Renal pelvis (tissue), 1 donor: ENCODE measurements at regions not wholly inside any gene's neighbourhood (a gene's known extent, or its start where the extent isn't known, plus 50 kb on each side); places are given as distances from the start of the nearest gene placed in this dataset.
A peak's percentile ranks its signal among the peaks of the same experiment; 100 is the strongest.
"Not testable (repeated sequence)": the region's sequence is repeated elsewhere in the genome, so short reads cannot be mapped to it uniquely, and the experiment has no call there.

Experiments
- DNase-seq: peaks from one replicate; pipeline ENCODE4 v3.0.0-alpha.2; 2013

DNA sequence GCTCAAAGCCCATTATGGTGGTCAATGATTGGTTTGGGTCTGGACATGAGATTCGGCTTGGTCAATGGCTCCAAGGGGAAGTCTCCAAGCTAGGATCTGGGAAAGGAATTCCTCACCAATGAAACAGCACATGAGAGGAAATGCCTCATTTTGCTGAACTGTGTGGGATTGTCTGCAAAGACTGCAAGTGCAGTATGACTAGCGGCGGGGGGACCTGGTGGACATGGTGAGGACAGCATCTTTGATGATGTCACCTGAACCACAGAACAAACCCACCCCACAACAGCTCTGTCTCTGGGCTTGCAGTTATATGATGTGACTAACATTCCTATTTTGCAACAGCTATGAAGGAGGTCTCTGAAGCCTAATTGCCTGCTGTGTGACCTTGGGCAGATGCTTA is 50.6 kb upstream of the NKD1 start:
- no peak for DNase-seq

- no peak for DNase-seq
Measured at GRCh38 chr16:50496990-50497389, 51.2 kb upstream of the NKD1 start.

- DNase-seq: no peak
Measured at GRCh38 chr16:50495673-50496072, 52.5 kb upstream of the NKD1 start.

- DNase-seq: no peak
Measured at GRCh38 chr16:50494501-50495491, 53.4 kb upstream of the NKD1 start.

GRCh38 chr16:50491516-50491915 is 56.7 kb upstream of the NKD1 start:
- no peak for DNase-seq

GRCh38 chr16:50490828-50491227 is 57.4 kb upstream of the NKD1 start:
- no peak for DNase-seq

GRCh38 chr16:50489182-50489581 is 59.0 kb upstream of the NKD1 start:
- DNase-seq: no peak

GRCh38 chr16:50487528-50487927 is 60.7 kb upstream of the NKD1 start:
- no peak for DNase-seq

DNA sequence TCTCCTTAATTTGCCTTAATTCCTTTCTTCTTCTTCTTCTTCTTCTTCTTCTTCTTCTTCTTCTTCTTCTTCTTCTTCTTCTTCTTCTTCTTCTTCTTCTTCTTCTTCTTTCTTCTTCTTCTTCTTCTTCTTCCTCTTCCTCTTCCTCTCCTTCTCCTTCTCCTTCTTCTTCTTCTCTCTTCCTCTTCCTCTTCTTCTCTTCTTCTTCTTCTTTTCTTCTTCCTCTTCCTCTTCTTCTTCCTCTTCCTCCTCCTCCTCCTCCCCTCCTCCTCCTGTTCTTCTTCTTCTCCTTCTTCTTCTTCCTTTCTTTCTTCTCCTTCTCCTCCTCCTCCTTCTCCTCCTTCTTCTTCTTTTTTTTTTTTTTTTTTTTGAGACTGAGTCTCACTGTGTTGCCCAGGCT is 62.0 kb upstream of the NKD1 start:
- not testable (repeated sequence) for DNase-seq

DNA sequence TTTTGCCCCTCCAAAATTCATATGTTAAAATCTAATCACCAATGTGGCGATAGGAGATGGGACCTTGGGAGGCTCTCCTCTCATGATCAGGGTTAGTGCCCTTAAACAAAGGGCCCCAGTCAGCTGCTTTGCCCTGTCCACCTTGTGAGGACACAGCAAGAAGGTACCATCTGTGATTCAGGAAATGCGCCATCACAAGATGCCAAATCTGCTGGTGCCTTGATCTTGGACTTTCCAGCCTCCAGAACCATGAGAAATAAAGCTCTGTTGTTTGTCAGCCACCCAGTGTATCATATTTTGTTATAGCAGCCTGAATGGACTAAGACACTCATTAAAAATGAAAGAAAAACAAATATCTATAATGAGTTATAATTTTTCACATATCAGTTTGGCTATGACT is 63.0 kb upstream of the NKD1 start:
- no peak for DNase-seq

DNA sequence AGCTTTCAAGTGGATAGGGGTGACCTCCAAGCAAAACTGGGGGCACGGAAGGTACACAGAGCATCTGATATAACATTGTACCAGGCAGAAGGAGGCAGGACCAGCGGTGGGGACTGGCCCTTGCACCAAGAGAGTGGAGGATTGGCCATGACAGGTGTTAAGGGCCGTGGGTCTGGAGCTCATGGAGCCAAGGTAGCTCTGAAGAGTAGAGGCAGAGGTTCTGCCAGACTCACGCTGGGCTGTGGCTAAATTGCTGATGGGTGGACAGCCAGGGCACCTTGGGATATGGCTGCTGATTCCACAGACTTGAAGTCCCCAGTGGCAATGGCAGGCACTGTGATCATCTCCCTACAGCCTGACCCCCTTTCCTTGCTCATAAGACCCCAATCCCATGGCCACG is 65.9 kb upstream of the NKD1 start:
- no peak for DNase-seq

DNA sequence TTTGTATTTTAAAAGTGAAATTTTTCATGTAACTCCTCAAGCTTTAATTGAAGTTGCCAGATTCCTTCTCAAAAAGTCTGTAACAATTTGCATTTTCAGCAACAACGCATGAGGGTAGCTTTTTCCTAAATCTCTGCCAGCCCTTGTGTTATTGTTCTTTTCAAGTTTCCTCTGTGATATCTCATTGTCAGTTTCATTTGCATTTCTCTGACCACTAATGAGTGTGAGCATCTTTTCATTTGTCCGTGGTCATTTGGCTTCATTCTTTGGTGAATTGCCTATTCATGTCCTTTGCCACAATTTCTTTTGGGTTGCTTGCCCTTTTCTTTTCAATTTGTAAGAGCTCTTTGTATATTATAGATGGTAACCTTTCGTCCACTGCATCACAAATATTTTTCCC is 68.0 kb upstream of the NKD1 start:
- DNase-seq: no peak

- no peak for DNase-seq
Measured at GRCh38 chr16:50479771-50480170, 68.4 kb upstream of the NKD1 start.

DNA sequence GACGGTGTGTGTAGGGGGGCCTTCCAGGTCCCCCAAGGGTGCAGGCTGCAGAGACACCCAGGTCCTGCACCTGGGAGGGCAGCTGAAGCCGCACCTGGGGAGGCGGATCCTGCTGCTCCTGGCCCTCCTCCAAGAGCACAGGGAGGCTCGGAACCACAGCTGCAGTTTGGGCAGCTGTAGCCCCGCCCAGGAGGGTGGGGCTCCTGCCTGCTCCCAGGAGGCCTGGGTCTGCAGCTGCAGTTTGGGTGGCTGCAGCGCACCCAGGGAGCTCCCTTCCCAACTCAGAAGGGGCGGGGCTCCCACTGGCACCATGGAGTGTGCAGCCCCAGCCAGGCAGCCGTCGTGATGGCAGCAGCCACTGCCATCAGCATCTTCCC is 69.4 kb upstream of the NKD1 start:
- DNase-seq: no peak

DNA sequence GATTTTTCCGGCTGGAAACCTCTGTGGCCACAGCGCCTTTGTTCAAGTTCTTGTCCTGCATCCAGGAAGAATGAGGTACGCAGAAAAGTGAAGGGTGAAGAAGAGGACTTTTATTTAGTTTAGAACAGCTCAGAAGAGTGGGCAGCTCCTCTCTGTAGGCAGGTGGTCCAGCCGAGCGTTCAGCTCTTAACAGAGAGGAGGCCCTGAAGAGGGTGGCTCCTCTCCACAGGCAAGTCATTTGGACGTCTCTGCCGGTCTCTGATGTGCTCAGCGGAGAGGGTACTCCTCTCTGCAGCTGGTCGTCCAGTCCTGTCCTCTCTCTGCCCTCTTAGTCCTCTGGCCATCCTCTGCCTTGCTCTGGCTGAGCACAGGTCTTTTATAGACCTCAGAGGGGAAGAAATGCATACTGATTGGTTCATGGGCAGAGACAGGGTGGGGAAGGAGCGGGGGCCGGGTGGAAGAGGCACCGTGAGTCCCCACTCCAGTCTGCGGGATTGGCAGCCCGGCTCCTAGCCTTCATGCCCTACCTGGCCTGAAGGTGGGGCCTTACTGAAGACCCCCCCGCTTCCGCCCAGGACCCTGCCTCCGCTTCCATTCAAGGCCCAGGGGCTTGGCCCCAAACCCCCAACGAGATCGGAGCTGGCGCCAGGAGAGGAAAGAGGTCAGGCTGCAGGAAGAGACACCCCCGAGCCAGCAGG is 70.0 kb upstream of the NKD1 start:
- no peak for DNase-seq

GRCh38 chr16:50476486-50477255 is 71.5 kb upstream of the NKD1 start:
- DNase-seq: no peak

DNA sequence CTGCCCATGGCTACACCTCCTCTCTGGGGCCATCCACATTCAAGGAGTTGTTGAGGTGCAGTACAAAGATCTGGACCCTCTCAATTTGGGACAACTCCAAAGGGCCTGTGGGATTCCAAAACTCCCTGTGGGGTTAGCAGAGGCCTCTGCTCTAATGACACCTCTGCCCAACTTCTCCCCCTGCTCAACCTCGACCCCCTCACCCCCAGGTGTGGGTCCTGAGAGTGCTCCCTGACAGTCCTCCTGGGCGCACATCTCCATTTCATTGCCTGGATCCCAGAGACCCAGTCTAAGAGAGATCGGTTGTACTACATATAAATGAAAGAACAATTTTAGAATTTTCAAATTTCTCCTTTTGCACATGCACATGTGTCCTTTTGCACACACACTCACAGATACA is 73.0 kb upstream of the NKD1 start:
- DNase-seq: no peak

DNA sequence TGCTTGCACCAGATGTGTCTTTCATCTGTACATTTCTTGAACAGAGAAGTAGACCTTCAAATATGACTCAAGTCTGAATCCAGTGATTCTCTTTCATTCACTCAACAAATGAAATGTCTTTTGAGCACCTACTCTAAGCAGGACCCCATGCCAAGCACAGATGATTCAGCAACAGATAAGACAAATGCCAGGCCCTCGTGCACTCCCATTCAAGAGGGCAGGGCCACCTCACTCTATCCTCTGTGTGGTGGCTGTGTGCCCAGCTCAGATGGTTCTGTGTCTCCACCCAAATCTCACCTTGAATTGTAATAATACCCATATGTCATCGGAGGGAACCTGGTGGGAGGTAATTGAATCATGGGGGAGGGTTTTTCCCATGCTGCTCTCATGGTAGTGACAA is 74.1 kb upstream of the NKD1 start:
- DNase-seq: no peak

GRCh38 chr16:50473356-50473945 is 74.7 kb upstream of the NKD1 start:
- DNase-seq: no peak

GRCh38 chr16:50472472-50472871 is 75.7 kb upstream of the NKD1 start:
- no peak for DNase-seq

GRCh38 chr16:50470687-50471086 is 77.5 kb upstream of the NKD1 start:
- DNase-seq: no peak

DNA sequence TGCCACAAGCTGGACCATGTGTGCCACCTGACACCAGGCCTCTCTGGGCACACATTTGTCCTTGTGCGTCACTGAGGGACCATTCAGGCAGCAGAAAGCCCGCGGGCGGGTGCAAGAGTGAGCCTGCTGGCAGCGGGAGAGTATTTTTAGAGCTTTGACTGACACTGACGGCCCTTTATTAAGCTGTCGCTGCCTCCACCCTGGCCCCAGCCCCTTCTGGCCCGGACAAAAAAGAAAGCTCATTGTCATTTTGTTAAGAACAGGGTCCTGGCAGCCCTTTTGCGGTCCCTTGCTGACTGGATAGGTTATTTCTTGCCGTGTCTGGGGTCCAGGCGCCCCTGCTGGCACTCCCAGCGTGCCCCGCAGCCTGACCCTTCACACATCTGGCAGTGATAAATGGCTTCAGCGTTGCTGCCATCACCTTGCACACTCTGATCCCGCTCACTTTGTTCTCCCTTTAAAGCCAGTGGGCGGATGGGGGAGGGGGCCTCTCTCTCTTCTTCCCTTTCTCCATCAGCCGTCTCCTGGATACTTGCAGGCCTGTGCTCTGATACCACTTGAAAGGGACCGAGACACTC is 78.4 kb upstream of the NKD1 start:
- DNase-seq: peak; percentile 65
